H1 (cell line): ENCODE measurements at regions not wholly inside any gene's neighbourhood (a gene's known extent, or its start where the extent isn't known, plus 50 kb on each side); places are given as distances from the start of the nearest gene placed in this dataset.

Source experiments
- CTCF ChIA-PET: fragments of 300-600 bp; sonication (Branson Sonifier 250); formaldehyde crosslinking; loops from one replicate; lab custom pipeline; 2021; ENCODE audit not compliant: partially characterized antibody; lab: Charles Lee
- POLR2A ChIA-PET: fragments of 300-600 bp; sonication (Branson Sonifier 250); formaldehyde crosslinking; loops from one replicate; lab custom pipeline; 2021; ENCODE audit warnings: inconsistent platforms; ENCODE audit not compliant: partially characterized antibody; lab: Charles Lee
- DNase-seq, 2 experiments: peaks; one replicate each; pipeline versions ENCODE4 v3.0.0 to v3.0.0-alpha.2; 2010 to 2022; ENCODE audit warnings: low spot score in 2 of 2, low read depth in 1 of 2, mixed read lengths in 1 of 2
- FAIRE-seq: peaks from 2 replicates; lab custom pipeline; 2011; peaks lifted over from hg19 to GRCh38; lab: Jason Lieb, UNC
- H2AFZ ChIP-seq: 2 replicates; pipeline ENCODE4 v1.8.1; 2012; ENCODE audit warnings: low read length, inconsistent platforms
- H2AK5ac ChIP-seq: 2 replicates; pipeline ENCODE4 v1.6.1; 2013; ENCODE audit warnings: low read depth, low read length
- H2BK120ac ChIP-seq: replicated peaks from 2 replicates; pipeline ENCODE3; 2013; ENCODE audit warnings: low read depth, low read length, inconsistent platforms
- H2BK12ac ChIP-seq: 2 replicates; pipeline ENCODE4 v1.6.1; 2013; ENCODE audit warnings: low read depth, low read length
- H2BK15ac ChIP-seq: 2 replicates; pipeline ENCODE4 v1.6.1; 2013; ENCODE audit warnings: low read length
- H2BK20ac ChIP-seq: 2 replicates; pipeline ENCODE4 v1.6.1; 2013; ENCODE audit warnings: low read length
- H2BK5ac ChIP-seq: 2 replicates; pipeline ENCODE4 v1.6.1; 2013; ENCODE audit warnings: low read depth, low read length
- H3K14ac ChIP-seq: 2 replicates; pipeline ENCODE4 v1.6.1; 2013; ENCODE audit warnings: inconsistent platforms; ENCODE audit not compliant: insufficient read length
- H3K18ac ChIP-seq: 2 replicates; pipeline ENCODE4 v1.6.1; 2013; ENCODE audit warnings: low read length; ENCODE audit errors: extremely low read depth
- H3K23ac ChIP-seq: 2 replicates; pipeline ENCODE4 v1.6.1; 2013; ENCODE audit warnings: inconsistent platforms; ENCODE audit not compliant: insufficient read length
- H3K23me2 ChIP-seq: 2 replicates; pipeline ENCODE4 v1.6.1; 2013; ENCODE audit warnings: low read depth, low read length
- H3K27ac ChIP-seq: 2 replicates; pipeline ENCODE4 v1.6.1; 2011; ENCODE audit warnings: low read depth, low read length, inconsistent platforms
- H3K27me3 ChIP-seq, 4 experiments: replicated peaks in 1 of 4; 1 replicate in 1 of 4; 2 replicates in 3 of 4; pipeline versions ENCODE4 v1.6.1 to v1.8.1; 2011 to 2013; ENCODE audit warnings: low read length in 3 of 4, mild to moderate bottlenecking in 3 of 4, inconsistent platforms in 2 of 4, mixed read lengths in 2 of 4, moderate library complexity in 1 of 4; ENCODE audit not compliant: control insufficient read depth in 3 of 4, insufficient read depth in 3 of 4; ENCODE audit errors: extremely low read depth in 1 of 4
- H3K36me3 ChIP-seq, 4 experiments: 2 replicates each; pipeline versions ENCODE4 v1.6.1 to v1.8.1; 2011 to 2013; ENCODE audit warnings: mild to moderate bottlenecking in 4 of 4, low read length in 3 of 4, moderate library complexity in 2 of 4, control low read depth in 1 of 4, inconsistent platforms in 1 of 4; ENCODE audit not compliant: insufficient read depth in 4 of 4, control insufficient read depth in 2 of 4
- H3K4ac ChIP-seq: replicated peaks from 2 replicates; pipeline ENCODE3; 2013; ENCODE audit warnings: low read length, low read depth, mixed read lengths, inconsistent platforms; ENCODE audit not compliant: insufficient read length
- H3K4me1 ChIP-seq, 4 experiments: replicated peaks in 1 of 4; 1 replicate in 1 of 4; 2 replicates in 3 of 4; pipeline versions ENCODE4 v1.6.1 to v1.8.1; 2011 to 2013; ENCODE audit warnings: low read length in 3 of 4, inconsistent platforms in 2 of 4, mixed read lengths in 1 of 4; ENCODE audit not compliant: insufficient read depth in 4 of 4, control insufficient read depth in 3 of 4
- H3K4me2 ChIP-seq, 2 experiments: 2 replicates each; pipeline versions ENCODE4 v1.6.1 to v1.8.1; 2011 to 2013; ENCODE audit warnings: low read depth in 2 of 2, low read length in 2 of 2, control low read depth in 1 of 2, inconsistent platforms in 1 of 2, mild to moderate bottlenecking in 1 of 2; ENCODE audit not compliant: insufficient read depth in 1 of 2
- H3K4me3 ChIP-seq, 4 experiments: fragments of 200-600, 300-600 bp in 1 of 4; sonication (generic), shearing (Covaris generic), sonication (Bioruptor Twin) in 1 of 4; 2 replicates each; pipeline versions ENCODE4 v1.5.1 to v1.8.1; 2011 to 2016; ENCODE audit warnings: low read length in 4 of 4, low read depth in 3 of 4, control low read depth in 2 of 4, inconsistent platforms in 2 of 4, mild to moderate bottlenecking in 2 of 4, mixed read lengths in 1 of 4, moderate library complexity in 1 of 4; ENCODE audit not compliant: insufficient read depth in 2 of 4; ENCODE audit errors: extremely low read depth in 1 of 4
- H3K56ac ChIP-seq: replicated peaks from 2 replicates; pipeline ENCODE3; 2013; ENCODE audit warnings: low read depth, mild to moderate bottlenecking, mixed read lengths, low read length, inconsistent platforms; ENCODE audit not compliant: insufficient read length
- H3K79me1 ChIP-seq: 2 replicates; pipeline ENCODE4 v1.6.1; 2013; ENCODE audit warnings: low read depth, low read length, control low read depth
- H3K79me2 ChIP-seq, 2 experiments: 2 replicates each; pipeline versions ENCODE4 v1.6.1 to v1.8.1; 2012 to 2013; ENCODE audit warnings: low read length in 2 of 2, mild to moderate bottlenecking in 2 of 2, inconsistent platforms in 1 of 2; ENCODE audit not compliant: insufficient read depth in 2 of 2, control insufficient read depth in 1 of 2
- H3K9ac ChIP-seq, 4 experiments: replicated peaks in 1 of 4; 1 replicate in 1 of 4; 2 replicates in 3 of 4; pipeline versions ENCODE4 v1.6.1 to v1.8.1; 2011 to 2013; ENCODE audit warnings: low read depth in 3 of 4, low read length in 3 of 4, control low read depth in 2 of 4, mild to moderate bottlenecking in 2 of 4, moderate library complexity in 2 of 4, inconsistent platforms in 1 of 4; ENCODE audit errors: extremely low read depth in 1 of 4
- H3K9me3 ChIP-seq, 2 experiments: 2 replicates each; pipeline versions ENCODE4 v1.6.1 to v1.8.1; 2012 to 2013; ENCODE audit warnings: mild to moderate bottlenecking in 2 of 2, moderate library complexity in 2 of 2, control low read depth in 1 of 2, inconsistent platforms in 1 of 2, low read depth in 1 of 2, low read length in 1 of 2, mixed read lengths in 1 of 2; ENCODE audit not compliant: insufficient read depth in 2 of 2
- H4K20me1 ChIP-seq, 2 experiments: replicated peaks in 1 of 2; 2 replicates each; pipeline versions ENCODE3 to v1.8.1; 2011 to 2013; ENCODE audit warnings: inconsistent platforms in 2 of 2, low read length in 2 of 2, mild to moderate bottlenecking in 1 of 2; ENCODE audit not compliant: insufficient read depth in 2 of 2, control insufficient read depth in 1 of 2
- H4K5ac ChIP-seq: 2 replicates; pipeline ENCODE4 v1.6.1; 2013; ENCODE audit warnings: low read length, low read depth, mixed read lengths, inconsistent platforms; ENCODE audit not compliant: insufficient read length
- H4K8ac ChIP-seq: 2 replicates; pipeline ENCODE4 v1.8.0; 2013; ENCODE audit warnings: mild to moderate bottlenecking, moderate library complexity, low read length, inconsistent platforms; ENCODE audit not compliant: insufficient read depth; ENCODE audit errors: extremely low read depth
- H4K91ac ChIP-seq: replicated peaks from 2 replicates; pipeline ENCODE3; 2013; ENCODE audit warnings: low read length, mixed read lengths, inconsistent platforms; ENCODE audit not compliant: insufficient read length
- CBX8 ChIP-seq: fragments of 300-800, 300-1000 bp; sonication (generic); IDR thresholded peaks from 2 replicates; pipeline ENCODE4 v1.7.1; 2016; ENCODE audit warnings: low read depth, low read length, borderline replicate concordance
- CEBPB ChIP-seq: IDR thresholded peaks from 2 replicates; pipeline ENCODE4 v1.6.1; 2012; ENCODE audit warnings: low read depth, low read length
- EGR1 ChIP-seq: IDR thresholded peaks from 2 replicates; pipeline ENCODE4 v1.6.1; 2011; ENCODE audit warnings: low read depth, low read length, borderline replicate concordance
- HDAC2 ChIP-seq, 2 experiments: fragments of 300-600 bp in 1 of 2; sonication (generic) in 1 of 2; IDR thresholded peaks; 2 replicates each; pipeline ENCODE4 v1.6.1; 2011 to 2012; ENCODE audit warnings: low read depth in 2 of 2, low read length in 2 of 2, mild to moderate bottlenecking in 2 of 2, moderate library complexity in 2 of 2, borderline replicate concordance in 1 of 2, inconsistent platforms in 1 of 2
- KDM1A ChIP-seq: fragments of 200-600, 300-600 bp; sonication (generic); IDR thresholded peaks from 2 replicates; pipeline ENCODE4 v1.7.1; 2016; ENCODE audit warnings: mild to moderate bottlenecking, low read length, borderline replicate concordance
- USF2 ChIP-seq: IDR thresholded peaks from 2 replicates; pipeline ENCODE4 v1.6.1; 2011; ENCODE audit warnings: low read length, improper control_type of control experiment
- WGBS, 2 experiments: shearing (Covaris generic) in 1 of 2; methylation state at CpG; one replicate each; pipeline versions ENCODE4 v1.1.6 to v1.1.7; 2013 to 2015; ENCODE audit warnings: low lambda C conversion rate in 2 of 2, mixed read lengths in 2 of 2, inconsistent platforms in 1 of 2, low coverage in 1 of 2, missing lambda C conversion rate in 1 of 2; ENCODE audit not compliant: insufficient replicate concordance in 2 of 2, insufficient coverage in 1 of 2, insufficient read length in 1 of 2; ENCODE audit errors: extremely low coverage in 1 of 2, missing lambda C conversion rate in 1 of 2; 5-methylcytosine and 5-hydroxymethylcytosine counted together

GRCh38 chr21:19197950-19198349 lies 794.4 kb upstream of the TMPRSS15 start:
- POLR2A ChIA-PET, result no interaction called here
- Histone ChIP-seq H3K56ac (no peak overlapping the region), H2BK120ac (no peak overlapping the region), H3K36me3 (no peaks in the 10 kb centered on the region), H3K27me3 (no peaks in the 10 kb centered on the region), H3K79me1 (no peaks in the 10 kb centered on the region), H2BK15ac (no peak overlapping the region), H3K4ac (no peak overlapping the region), H3K18ac (no peak overlapping the region), H4K91ac (no peak overlapping the region), H2AFZ (no peak overlapping the region), H4K5ac (no peak overlapping the region), H3K4me1 (no peaks in the 10 kb centered on the region), H3K4me3 (no peak overlapping the region), H3K27ac (no peak overlapping the region), H3K14ac (no peak overlapping the region), H3K23me2 (no peaks in the 10 kb centered on the region; the same call in 1 of the 2 replicates), H3K9me3 (no peaks in the 10 kb centered on the region), H3K9ac (no peak overlapping the region), H2BK12ac (no peak overlapping the region), H3K4me2 (no peak overlapping the region), H3K79me2 (no peaks in the 10 kb centered on the region), H2AK5ac (no peak overlapping the region), H4K20me1 (no peaks in the 10 kb centered on the region), H2BK20ac (no peak overlapping the region), H2BK5ac (no peak overlapping the region), H3K23ac (no peak overlapping the region), H4K8ac (no peak overlapping the region)
- WGBS, 2 experiments, result 93% methylated on average over 4 of the region's 4 CpGs; no CpG with 5 or more reads in 1 of the 2 experiments
- no peak for FAIRE-seq
- no peak for DNase-seq
- CTCF ChIA-PET, result interaction anchor here (0.6 kb wide), 1 partner anchor 90 kb away, joined by 3 read pairs; no protein-coding TSS in a partner anchor
- TF ChIP-seq HDAC2 (IDR thresholded peaks at IDR 0.05; ENCODE audit: borderline replicate concordance in 1 of 2, low read depth in 2 of 2, low read length in 2 of 2), result no peak
- no peak for TF ChIP-seq CBX8
- TF ChIP-seq EGR1, result no peak
- TF ChIP-seq KDM1A, result no peak
- TF ChIP-seq CEBPB, result no peak
- TF ChIP-seq USF2, result no peak
